AG04450 (cell line): ENCODE measurements at regions not wholly inside any gene's neighbourhood (a gene's known extent, or its start where the extent isn't known, plus 50 kb on each side); places are given as distances from the start of the nearest gene placed in this dataset.

Experiments
- CTCF ChIA-PET: fragments of 300-600, 350-600 bp; formaldehyde crosslinking; extraction: SDS; loops from one replicate; lab custom pipeline; 2022; ENCODE audit warnings: antibody characterized with exemption, inconsistent platforms; lab: Charles Lee
- POLR2A ChIA-PET: fragments of 350-600 bp; formaldehyde crosslinking; extraction: SDS; loops from one replicate; lab custom pipeline; 2021; ENCODE audit warnings: antibody characterized with exemption, inconsistent platforms; lab: Yijun Ruan, JAX
- DNase-seq: peaks from one replicate; pipeline ENCODE4 v3.0.0-alpha.2; 2011; ENCODE audit warnings: low read depth, low spot score
- H3K27ac ChIP-seq: one replicate; pipeline ENCODE4 v1.5.1; 2012; ENCODE audit warnings: low read depth, low read length, control low read depth
- H3K27me3 ChIP-seq: one replicate; pipeline ENCODE4 v1.6.0; 2012; ENCODE audit warnings: low read length; ENCODE audit not compliant: control insufficient read depth, insufficient read depth
- H3K4me3 ChIP-seq: 2 replicates; pipeline ENCODE4 v1.5.1; 2011; ENCODE audit warnings: mild to moderate bottlenecking, low read depth, low read length, control low read depth
- H3K9me3 ChIP-seq: 2 replicates; pipeline ENCODE4 v1.5.1; 2012; ENCODE audit warnings: low read length; ENCODE audit not compliant: control insufficient read depth, insufficient read depth
- TF ChIP-seq, protein P1 (sequence below): IDR thresholded peaks from 2 replicates; pipeline ENCODE4 v1.5.1; 2011; ENCODE audit warnings: low read depth, low read length, control low read depth, inconsistent platforms

DNA sequence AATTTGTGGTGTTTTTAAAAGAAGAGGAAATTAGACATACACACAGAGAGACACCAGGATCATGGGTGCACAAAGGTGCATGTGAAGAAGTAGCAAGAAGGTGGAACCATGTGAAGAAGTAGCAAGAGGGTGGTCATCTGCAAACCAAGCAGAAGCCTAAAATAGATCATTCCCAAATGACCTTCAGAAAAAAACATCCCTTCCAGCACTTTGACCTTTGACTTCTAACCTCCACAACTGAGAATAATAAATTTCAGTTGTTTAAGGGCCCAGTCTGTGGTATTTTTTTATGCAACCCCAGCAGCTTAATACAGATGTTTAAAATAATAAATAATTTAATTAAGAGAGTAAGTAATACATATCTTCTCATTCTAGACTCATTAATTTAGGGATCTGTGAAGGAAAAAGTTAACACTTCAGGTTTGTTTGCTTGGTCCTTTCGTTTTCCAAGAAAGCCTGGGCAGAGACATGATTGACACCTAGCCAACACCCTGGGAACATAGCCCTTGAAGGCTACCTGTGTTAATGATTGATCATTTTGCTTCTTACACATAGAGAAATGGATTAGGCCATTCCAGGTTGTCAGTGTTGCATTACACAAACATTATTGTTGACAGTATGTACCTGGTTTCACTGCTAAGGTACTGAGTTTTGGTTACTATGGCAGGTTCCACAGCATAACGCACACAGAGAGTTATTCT is 1331.2 kb upstream of the GBE1 start:
- no peak for DNase-seq
- no peak overlapping the region for H3K27ac ChIP-seq
- ChIA-PET CTCF (no interaction called here), POLR2A (no interaction called here)
- TF ChIP-seq, protein P1, sequence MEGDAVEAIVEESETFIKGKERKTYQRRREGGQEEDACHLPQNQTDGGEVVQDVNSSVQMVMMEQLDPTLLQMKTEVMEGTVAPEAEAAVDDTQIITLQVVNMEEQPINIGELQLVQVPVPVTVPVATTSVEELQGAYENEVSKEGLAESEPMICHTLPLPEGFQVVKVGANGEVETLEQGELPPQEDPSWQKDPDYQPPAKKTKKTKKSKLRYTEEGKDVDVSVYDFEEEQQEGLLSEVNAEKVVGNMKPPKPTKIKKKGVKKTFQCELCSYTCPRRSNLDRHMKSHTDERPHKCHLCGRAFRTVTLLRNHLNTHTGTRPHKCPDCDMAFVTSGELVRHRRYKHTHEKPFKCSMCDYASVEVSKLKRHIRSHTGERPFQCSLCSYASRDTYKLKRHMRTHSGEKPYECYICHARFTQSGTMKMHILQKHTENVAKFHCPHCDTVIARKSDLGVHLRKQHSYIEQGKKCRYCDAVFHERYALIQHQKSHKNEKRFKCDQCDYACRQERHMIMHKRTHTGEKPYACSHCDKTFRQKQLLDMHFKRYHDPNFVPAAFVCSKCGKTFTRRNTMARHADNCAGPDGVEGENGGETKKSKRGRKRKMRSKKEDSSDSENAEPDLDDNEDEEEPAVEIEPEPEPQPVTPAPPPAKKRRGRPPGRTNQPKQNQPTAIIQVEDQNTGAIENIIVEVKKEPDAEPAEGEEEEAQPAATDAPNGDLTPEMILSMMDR = no peak
- H3K4me3 ChIP-seq = no peak overlapping the region
- peaks cover 4% of the 10 kb centered on the region; the same call in 1 of the 2 replicates for H3K9me3 ChIP-seq
- no peaks in the 10 kb centered on the region for H3K27me3 ChIP-seq

DNA sequence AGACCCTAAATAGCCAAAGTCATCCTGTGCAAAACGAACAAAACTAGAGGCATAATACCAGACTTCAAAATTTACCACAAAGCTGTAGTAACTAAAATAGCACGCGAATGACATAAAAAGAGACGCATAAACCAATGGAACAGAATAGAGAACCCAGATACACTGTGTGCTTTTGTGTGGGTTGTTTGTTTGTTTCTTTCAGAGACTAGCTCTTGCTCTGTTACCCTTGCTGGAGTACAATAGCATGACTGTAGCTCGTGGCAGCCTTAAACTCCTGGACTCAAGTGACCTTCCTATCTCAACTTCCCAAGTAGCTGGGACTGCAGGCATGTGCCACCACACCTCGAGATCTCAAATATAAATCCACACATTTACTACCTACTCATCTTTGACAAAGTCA is 1314.6 kb upstream of the GBE1 start:
- TF ChIP-seq, protein P1 = no peak
- ChIA-PET POLR2A (no interaction called here), CTCF (no interaction called here)
- H3K4me3 ChIP-seq = no peak overlapping the region
- no peaks in the 10 kb centered on the region for H3K9me3 ChIP-seq
- no peaks in the 10 kb centered on the region for H3K27me3 ChIP-seq
- H3K27ac ChIP-seq = no peak overlapping the region
- DNase-seq = no peak

DNA sequence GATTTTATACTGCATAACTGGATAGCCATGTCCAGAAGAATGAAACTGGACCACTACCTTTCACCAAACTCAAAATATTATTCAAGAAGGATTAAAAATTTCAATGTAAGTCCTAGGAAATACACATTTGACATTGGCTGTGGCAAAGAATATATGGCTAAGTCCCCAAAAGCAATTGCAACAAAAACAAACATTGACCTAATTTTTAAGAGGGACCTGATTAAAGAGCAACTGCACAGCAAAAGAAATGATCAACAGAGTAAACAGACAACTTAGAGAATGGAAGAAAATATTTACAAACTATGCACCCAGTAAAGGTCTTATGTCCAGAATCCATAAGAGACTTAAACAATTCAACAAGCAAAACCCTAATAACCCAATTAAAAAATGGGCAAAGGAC is 1313.0 kb upstream of the GBE1 start:
- H3K27ac ChIP-seq = no peak overlapping the region
- POLR2A ChIA-PET = no interaction called here
- H3K27me3 ChIP-seq = no peaks in the 10 kb centered on the region
- CTCF ChIA-PET = no interaction called here
- no peak overlapping the region for H3K4me3 ChIP-seq
- TF ChIP-seq, protein P1 = no peak
- no peak for DNase-seq
- no peaks in the 10 kb centered on the region; the same call in 1 of the 2 replicates for H3K9me3 ChIP-seq

DNA sequence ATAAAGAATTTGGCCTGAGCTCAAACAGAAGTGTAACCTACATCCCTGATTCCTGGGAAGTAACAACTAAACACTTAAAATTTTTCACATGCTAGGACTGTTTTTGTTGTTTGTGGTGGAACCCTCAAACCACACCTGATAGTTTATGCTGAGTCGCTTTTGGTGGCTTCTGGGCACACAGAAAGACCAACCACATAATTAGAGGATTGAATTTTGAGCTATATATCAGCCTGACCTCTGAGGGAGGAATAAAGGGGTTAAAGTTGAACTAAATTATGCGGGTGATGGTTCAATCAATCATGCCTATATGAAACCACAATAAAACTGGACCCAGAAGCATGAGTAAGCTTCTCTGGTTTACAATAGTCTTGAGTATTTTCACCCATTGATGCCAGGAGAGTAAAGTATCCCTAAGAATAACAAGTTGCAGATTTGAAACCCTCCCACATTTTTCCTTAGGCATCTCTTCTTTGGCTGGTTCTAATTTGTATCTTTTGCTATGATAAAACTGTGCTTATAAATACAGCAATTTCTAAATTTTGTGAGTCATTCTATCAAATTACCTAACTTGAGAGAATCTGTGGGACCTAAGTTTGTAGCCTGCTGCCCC is 1304.5 kb upstream of the GBE1 start:
- Histone ChIP-seq H3K4me3 (no peak overlapping the region), H3K9me3 (peaks cover 6% of the 10 kb centered on the region), H3K27ac (no peak overlapping the region), H3K27me3 (no peaks in the 10 kb centered on the region)
- TF ChIP-seq, protein P1 = no peak
- ChIA-PET CTCF (no interaction called here), POLR2A (no interaction called here)
- DNase-seq = no peak

- Histone ChIP-seq H3K4me3 (no peak overlapping the region), H3K27me3 (no peaks in the 10 kb centered on the region), H3K27ac (no peak overlapping the region), H3K9me3 (peaks cover 12% of the 10 kb centered on the region)
- CTCF ChIA-PET = no interaction called here
- POLR2A ChIA-PET = no interaction called here
- DNase-seq = no peak
- TF ChIP-seq, protein P1 = no peak
Observed at GRCh38 chr3:83063446-83063845, 1302.0 kb upstream of the GBE1 start.
